HepG2 (cell line): ENCODE measurements at regions not wholly inside any gene's neighbourhood (a gene's known extent, or its start where the extent isn't known, plus 50 kb on each side); places are given as distances from the start of the nearest gene placed in this dataset.

ENCODE experiments used
- FOXJ3 ChIP-seq: sonication (generic); formaldehyde crosslinking; IDR thresholded peaks from 2 replicates; pipeline ENCODE4 v1.4.0; 2020; ENCODE audit warnings: missing genetic modification reagents, mild to moderate bottlenecking, borderline replicate concordance
- HOXA3 ChIP-seq: sonication (generic); formaldehyde crosslinking; IDR thresholded peaks from 2 replicates; pipeline ENCODE4 v1.5.0; 2020; ENCODE audit warnings: missing genetic modification reagents
- KAT7 ChIP-seq: IDR thresholded peaks from 2 replicates; pipeline ENCODE4 v1.6.1; 2018; ENCODE audit warnings: borderline replicate concordance, missing compliant biosample characterization
- KMT2A ChIP-seq: sonication (generic); formaldehyde crosslinking; IDR thresholded peaks from 2 replicates; pipeline ENCODE4 v1.4.0; 2020; ENCODE audit warnings: missing genetic modification reagents
- MAFF ChIP-seq: IDR thresholded peaks from 2 replicates; pipeline ENCODE4 v1.6.1; 2011; ENCODE audit warnings: low read depth, low read length, improper control_type of control experiment
- MED1 ChIP-seq: sonication (generic); formaldehyde crosslinking; IDR thresholded peaks from 2 replicates; pipeline ENCODE4 v1.4.0; 2020; ENCODE audit warnings: missing genetic modification reagents
- MEIS1 ChIP-seq: sonication (generic); formaldehyde crosslinking; IDR thresholded peaks from 2 replicates; pipeline ENCODE4 v1.9.0; 2021; ENCODE audit warnings: mild to moderate bottlenecking, missing genetic modification reagents, moderate library complexity, borderline replicate concordance
- NFYB ChIP-seq: sonication (generic); formaldehyde crosslinking; IDR thresholded peaks from 2 replicates; pipeline ENCODE4 v1.4.0; 2020; ENCODE audit warnings: missing genetic modification reagents
- RARA ChIP-seq: IDR thresholded peaks from 2 replicates; pipeline ENCODE4 v1.6.1; 2016; ENCODE audit warnings: missing genetic modification reagents, missing compliant biosample characterization
- SRF ChIP-seq: IDR thresholded peaks from 2 replicates; pipeline ENCODE4 v1.6.1; 2011; ENCODE audit warnings: mild to moderate bottlenecking, low read depth, low read length, moderate library complexity
- TMF1 ChIP-seq: sonication (generic); formaldehyde crosslinking; IDR thresholded peaks from 2 replicates; pipeline ENCODE4 v1.8.1; 2022; ENCODE audit warnings: low read depth, missing genetic modification reagents
- ZBTB21 ChIP-seq: sonication (generic); formaldehyde crosslinking; IDR thresholded peaks from 2 replicates; pipeline ENCODE4 v1.4.0; 2020; ENCODE audit warnings: missing genetic modification reagents
- ZFX ChIP-seq: sonication (generic); formaldehyde crosslinking; IDR thresholded peaks from 2 replicates; pipeline ENCODE4 v1.4.0; 2020; ENCODE audit warnings: mild to moderate bottlenecking, low read depth, missing genetic modification reagents, moderate library complexity
- ZNF256 ChIP-seq: sonication (generic); formaldehyde crosslinking; conservative IDR thresholded peaks from 2 replicates; pipeline ENCODE4 v1.4.0; 2020; ENCODE audit warnings: missing genetic modification reagents
- ZNF501 ChIP-seq: sonication (generic); formaldehyde crosslinking; IDR thresholded peaks from 2 replicates; pipeline ENCODE4 v1.5.1; 2020; ENCODE audit warnings: mild to moderate bottlenecking, moderate library complexity, missing genetic modification reagents
- ZNF605 ChIP-seq: sonication (generic); formaldehyde crosslinking; IDR thresholded peaks from 2 replicates; pipeline ENCODE4 v1.8.0; 2022; ENCODE audit warnings: mild to moderate bottlenecking, missing genetic modification reagents
- ZNF614 ChIP-seq: IDR thresholded peaks from 2 replicates; pipeline ENCODE4 v1.6.1; 2018; ENCODE audit warnings: missing biosample characterization, missing genetic modification reagents, inconsistent platforms, borderline replicate concordance
- TF ChIP-seq, protein P1 (sequence below): sonication (generic); formaldehyde crosslinking; IDR thresholded peaks from 2 replicates; pipeline ENCODE4 v1.8.1; 2023; ENCODE audit warnings: missing genetic modification reagents, mild to moderate bottlenecking, borderline replicate concordance
- TF ChIP-seq, protein P2 (sequence below): sonication (generic); formaldehyde crosslinking; conservative IDR thresholded peaks from 2 replicates; pipeline ENCODE4 v1.4.0; 2020; ENCODE audit warnings: missing genetic modification reagents
- TF ChIP-seq, protein P3 (sequence below): sonication (generic); formaldehyde crosslinking; IDR thresholded peaks from 2 replicates; pipeline ENCODE4 v1.9.0; 2022; ENCODE audit warnings: missing genetic modification reagents, mild to moderate bottlenecking, borderline replicate concordance
- TF ChIP-seq, protein P4 (sequence below): sonication (generic); formaldehyde crosslinking; IDR thresholded peaks from 2 replicates; pipeline ENCODE4 v1.4.0; 2020; ENCODE audit warnings: missing genetic modification reagents, mild to moderate bottlenecking, borderline replicate concordance
- TF ChIP-seq, protein P5 (sequence below): sonication (generic); formaldehyde crosslinking; IDR thresholded peaks from 2 replicates; pipeline ENCODE4 v1.4.0; 2020; ENCODE audit warnings: missing genetic modification reagents

DNA sequence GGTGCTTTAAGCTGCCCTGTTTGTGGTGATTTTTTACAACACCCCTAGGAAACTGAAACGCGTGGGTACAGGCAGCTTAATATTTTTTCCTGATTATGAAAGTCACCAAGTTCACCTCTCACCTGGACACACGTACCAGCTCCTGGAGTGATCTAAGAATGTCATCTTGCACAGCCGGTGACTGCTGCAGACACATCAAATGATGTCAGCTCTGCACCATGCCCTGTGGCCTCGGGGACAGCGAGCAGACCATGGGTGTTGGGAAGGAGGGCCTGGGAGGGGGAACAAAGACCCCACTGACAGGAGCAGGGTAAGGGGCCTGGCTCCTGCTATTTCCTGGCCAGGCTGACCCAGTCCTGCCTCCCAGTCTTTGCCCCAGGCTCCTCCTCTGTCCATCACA is 272.7 kb downstream of the PARN start (continued):
- TF ChIP-seq KAT7 (CRISPR knock-in tag) = no peak
- peak; percentile 63; the same call in 1 of the 2 replicates for TF ChIP-seq ZBTB21 (CRISPR knock-in tag)
- TF ChIP-seq, protein P1, sequence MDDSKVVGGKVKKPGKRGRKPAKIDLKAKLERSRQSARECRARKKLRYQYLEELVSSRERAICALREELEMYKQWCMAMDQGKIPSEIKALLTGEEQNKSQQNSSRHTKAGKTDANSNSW (CRISPR knock-in tag) = no peak
- no peak for TF ChIP-seq SRF
- no peak for TF ChIP-seq MAFF
- TF ChIP-seq ZFX = peak; percentile 22; the same call in 1 of the 2 replicates
- no peak for TF ChIP-seq FOXJ3 (CRISPR knock-in tag)
- TF ChIP-seq, protein P2, sequence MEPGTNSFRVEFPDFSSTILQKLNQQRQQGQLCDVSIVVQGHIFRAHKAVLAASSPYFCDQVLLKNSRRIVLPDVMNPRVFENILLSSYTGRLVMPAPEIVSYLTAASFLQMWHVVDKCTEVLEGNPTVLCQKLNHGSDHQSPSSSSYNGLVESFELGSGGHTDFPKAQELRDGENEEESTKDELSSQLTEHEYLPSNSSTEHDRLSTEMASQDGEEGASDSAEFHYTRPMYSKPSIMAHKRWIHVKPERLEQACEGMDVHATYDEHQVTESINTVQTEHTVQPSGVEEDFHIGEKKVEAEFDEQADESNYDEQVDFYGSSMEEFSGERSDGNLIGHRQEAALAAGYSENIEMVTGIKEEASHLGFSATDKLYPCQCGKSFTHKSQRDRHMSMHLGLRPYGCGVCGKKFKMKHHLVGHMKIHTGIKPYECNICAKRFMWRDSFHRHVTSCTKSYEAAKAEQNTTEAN (CRISPR knock-in tag) = no peak
- no peak for TF ChIP-seq KMT2A (CRISPR knock-in tag)
- TF ChIP-seq RARA (CRISPR knock-in tag) = 0 out of 2 replicates have a peak, but pooled peaks have one; percentile 20
- no peak for TF ChIP-seq NFYB (CRISPR knock-in tag)
- TF ChIP-seq, protein P3, sequence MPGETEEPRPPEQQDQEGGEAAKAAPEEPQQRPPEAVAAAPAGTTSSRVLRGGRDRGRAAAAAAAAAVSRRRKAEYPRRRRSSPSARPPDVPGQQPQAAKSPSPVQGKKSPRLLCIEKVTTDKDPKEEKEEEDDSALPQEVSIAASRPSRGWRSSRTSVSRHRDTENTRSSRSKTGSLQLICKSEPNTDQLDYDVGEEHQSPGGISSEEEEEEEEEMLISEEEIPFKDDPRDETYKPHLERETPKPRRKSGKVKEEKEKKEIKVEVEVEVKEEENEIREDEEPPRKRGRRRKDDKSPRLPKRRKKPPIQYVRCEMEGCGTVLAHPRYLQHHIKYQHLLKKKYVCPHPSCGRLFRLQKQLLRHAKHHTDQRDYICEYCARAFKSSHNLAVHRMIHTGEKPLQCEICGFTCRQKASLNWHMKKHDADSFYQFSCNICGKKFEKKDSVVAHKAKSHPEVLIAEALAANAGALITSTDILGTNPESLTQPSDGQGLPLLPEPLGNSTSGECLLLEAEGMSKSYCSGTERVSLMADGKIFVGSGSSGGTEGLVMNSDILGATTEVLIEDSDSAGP = peak; percentile 29; the same call in 1 of the 2 replicates
- TF ChIP-seq ZNF501 = 0 out of 2 replicates have a peak, but pooled peaks have one; percentile 17
- TF ChIP-seq, protein P4, sequence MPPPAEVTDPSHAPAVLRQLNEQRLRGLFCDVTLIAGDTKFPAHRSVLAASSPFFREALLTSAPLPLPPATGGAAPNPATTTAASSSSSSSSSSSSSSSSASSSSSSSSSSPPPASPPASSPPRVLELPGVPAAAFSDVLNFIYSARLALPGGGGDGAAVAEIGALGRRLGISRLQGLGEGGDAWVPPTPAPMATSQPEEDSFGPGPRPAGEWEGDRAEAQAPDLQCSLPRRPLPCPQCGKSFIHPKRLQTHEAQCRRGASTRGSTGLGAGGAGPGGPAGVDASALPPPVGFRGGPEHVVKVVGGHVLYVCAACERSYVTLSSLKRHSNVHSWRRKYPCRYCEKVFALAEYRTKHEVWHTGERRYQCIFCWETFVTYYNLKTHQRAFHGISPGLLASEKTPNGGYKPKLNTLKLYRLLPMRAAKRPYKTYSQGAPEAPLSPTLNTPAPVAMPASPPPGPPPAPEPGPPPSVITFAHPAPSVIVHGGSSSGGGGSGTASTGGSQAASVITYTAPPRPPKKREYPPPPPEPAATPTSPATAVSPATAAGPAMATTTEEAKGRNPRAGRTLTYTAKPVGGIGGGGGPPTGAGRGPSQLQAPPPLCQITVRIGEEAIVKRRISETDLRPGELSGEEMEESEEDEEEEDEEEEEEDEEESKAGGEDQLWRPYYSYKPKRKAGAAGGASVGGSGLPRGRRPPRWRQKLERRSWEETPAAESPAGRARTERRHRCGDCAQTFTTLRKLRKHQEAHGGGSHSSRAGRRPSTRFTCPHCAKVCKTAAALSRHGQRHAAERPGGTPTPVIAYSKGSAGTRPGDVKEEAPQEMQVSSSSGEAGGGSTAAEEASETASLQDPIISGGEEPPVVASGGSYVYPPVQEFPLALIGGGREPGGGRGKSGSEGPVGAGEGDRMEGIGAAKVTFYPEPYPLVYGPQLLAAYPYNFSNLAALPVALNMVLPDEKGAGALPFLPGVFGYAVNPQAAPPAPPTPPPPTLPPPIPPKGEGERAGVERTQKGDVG = peak; percentile 4; the same call in 1 of the 2 replicates
- no peak for TF ChIP-seq ZNF605
- TF ChIP-seq MED1 (CRISPR knock-in tag) = 0 out of 2 replicates have a peak, but pooled peaks have one; percentile 20
- no peak for TF ChIP-seq ZNF256
- TF ChIP-seq ZNF614 = no peak
- TF ChIP-seq HOXA3 (CRISPR knock-in tag) = no peak
- 0 out of 2 replicates have a peak, but pooled peaks have one; percentile 58 for TF ChIP-seq MEIS1 (CRISPR knock-in tag)
- TF ChIP-seq, protein P5, sequence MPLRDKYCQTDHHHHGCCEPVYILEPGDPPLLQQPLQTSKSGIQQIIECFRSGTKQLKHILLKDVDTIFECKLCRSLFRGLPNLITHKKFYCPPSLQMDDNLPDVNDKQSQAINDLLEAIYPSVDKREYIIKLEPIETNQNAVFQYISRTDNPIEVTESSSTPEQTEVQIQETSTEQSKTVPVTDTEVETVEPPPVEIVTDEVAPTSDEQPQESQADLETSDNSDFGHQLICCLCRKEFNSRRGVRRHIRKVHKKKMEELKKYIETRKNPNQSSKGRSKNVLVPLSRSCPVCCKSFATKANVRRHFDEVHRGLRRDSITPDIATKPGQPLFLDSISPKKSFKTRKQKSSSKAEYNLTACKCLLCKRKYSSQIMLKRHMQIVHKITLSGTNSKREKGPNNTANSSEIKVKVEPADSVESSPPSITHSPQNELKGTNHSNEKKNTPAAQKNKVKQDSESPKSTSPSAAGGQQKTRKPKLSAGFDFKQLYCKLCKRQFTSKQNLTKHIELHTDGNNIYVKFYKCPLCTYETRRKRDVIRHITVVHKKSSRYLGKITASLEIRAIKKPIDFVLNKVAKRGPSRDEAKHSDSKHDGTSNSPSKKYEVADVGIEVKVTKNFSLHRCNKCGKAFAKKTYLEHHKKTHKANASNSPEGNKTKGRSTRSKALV (CRISPR knock-in tag) = no peak
- TF ChIP-seq TMF1 (CRISPR knock-in tag) = no peak
